ENCODE measurements at regions not wholly inside any gene's neighbourhood (a gene's known extent, or its start where the extent isn't known, plus 50 kb on each side); places are given as distances from the start of the nearest gene placed in this dataset.

- 93 to 94% methylated on average over 2 to 5 of the region's 5 CpGs for WGBS, 2 experiments (ENCODE audit: insufficient coverage in 1 of 2, insufficient read length in 1 of 2)
Measured at GRCh38 chr13:39149896-39150295, 111.6 kb downstream of the NHLRC3 start.

GRCh38 chr13:39154041-39154440, 115.8 kb downstream of the NHLRC3 start:
- Histone ChIP-seq H3K27me3 (ENCODE audit: control insufficient read depth, insufficient read depth, low read length, poor library complexity, severe bottlenecking) (no peaks in the 10 kb centered on the region), H3K27ac (ENCODE audit: low read depth, low read length) (no peak overlapping the region), H3K9me3 (ENCODE audit: control insufficient read depth, low read length) (peaks cover 6% of the 10 kb centered on the region), H3K4me3 (ENCODE audit: low read length) (no peak overlapping the region), H3K4me1 (ENCODE audit: control insufficient read depth, insufficient read depth, low read length) (peaks cover 4% of the 10 kb centered on the region), H3K36me3 (ENCODE audit: control insufficient read depth, insufficient read depth, low read length) (no peaks in the 10 kb centered on the region), H3K9ac (ENCODE audit: extremely low read depth, low read length, poor library complexity, severe bottlenecking) (no peak overlapping the region)
- Mint-ChIP-seq H3K4me1 (no peaks in the 10 kb centered on the region), H3K36me3 (ENCODE audit: low read depth) (no peaks in the 10 kb centered on the region), H3K27ac (no peak overlapping the region), H3K27me3 (ENCODE audit: insufficient read depth) (peaks cover 2% of the 10 kb centered on the region), H3K9me3 (peaks cover 4% of the 10 kb centered on the region), H3K4me3 (no peak overlapping the region)
- no peak for TF ChIP-seq CTCF (conservative IDR thresholded peaks at IDR 0.05)
- no peak for DNase-seq

More at GRCh38 chr13:39149896-39150295, 111.6 kb downstream of the NHLRC3 start:
- Mint-ChIP-seq H3K9me3 (peaks cover 4% of the 10 kb centered on the region), H3K27me3 (ENCODE audit: insufficient read depth) (peaks cover 15% of the 10 kb centered on the region), H3K36me3 (ENCODE audit: low read depth) (no peaks in the 10 kb centered on the region), H3K4me3 (no peak overlapping the region), H3K27ac (no peak overlapping the region), H3K4me1 (peaks cover 5% of the 10 kb centered on the region)
- TF ChIP-seq CTCF (conservative IDR thresholded peaks at IDR 0.05): no peak
- H3K9me3 ChIP-seq (ENCODE audit: control insufficient read depth, low read length): peaks cover 9% of the 10 kb centered on the region
- no peaks in the 10 kb centered on the region for H3K36me3 ChIP-seq (ENCODE audit: control insufficient read depth, insufficient read depth, low read length)
- no peak for DNase-seq
- no peak overlapping the region for H3K4me3 ChIP-seq (ENCODE audit: low read length)
- H3K27me3 ChIP-seq (ENCODE audit: control insufficient read depth, insufficient read depth, low read length, poor library complexity, severe bottlenecking): no peaks in the 10 kb centered on the region
- no peak overlapping the region for H3K9ac ChIP-seq (ENCODE audit: extremely low read depth, low read length, poor library complexity, severe bottlenecking)
- no peak overlapping the region for H3K27ac ChIP-seq (ENCODE audit: low read depth, low read length)
- H3K4me1 ChIP-seq (ENCODE audit: control insufficient read depth, insufficient read depth, low read length): peaks cover 5% of the 10 kb centered on the region

- WGBS, 2 experiments (ENCODE audit: insufficient coverage in 1 of 2, insufficient read length in 1 of 2): 50 to 92% methylated on average over 1 to 4 of the region's 4 CpGs
- peaks cover 6% of the 10 kb centered on the region for H3K27me3 Mint-ChIP-seq (ENCODE audit: insufficient read depth)
- Histone ChIP-seq H3K9ac (ENCODE audit: extremely low read depth, low read length, poor library complexity, severe bottlenecking) (no peak overlapping the region), H3K4me3 (ENCODE audit: low read length) (no peak overlapping the region), H3K36me3 (ENCODE audit: control insufficient read depth, insufficient read depth, low read length) (no peaks in the 10 kb centered on the region), H3K4me1 (ENCODE audit: control insufficient read depth, insufficient read depth, low read length) (no peaks in the 10 kb centered on the region), H3K27ac (ENCODE audit: low read depth, low read length) (no peak overlapping the region), H3K27me3 (ENCODE audit: control insufficient read depth, insufficient read depth, low read length, poor library complexity, severe bottlenecking) (no peaks in the 10 kb centered on the region), H3K9me3 (ENCODE audit: control insufficient read depth, low read length) (no peaks in the 10 kb centered on the region)
- DNase-seq: no peak
- no peaks in the 10 kb centered on the region for H3K4me1 Mint-ChIP-seq
- no peaks in the 10 kb centered on the region for H3K36me3 Mint-ChIP-seq (ENCODE audit: low read depth)
- H3K4me3 Mint-ChIP-seq: no peak overlapping the region
- H3K9me3 Mint-ChIP-seq: no peaks in the 10 kb centered on the region
- no peak for TF ChIP-seq CTCF (conservative IDR thresholded peaks at IDR 0.05)
- H3K27ac Mint-ChIP-seq: no peak overlapping the region
Measured at GRCh38 chr13:39159393-39159792, 121.1 kb downstream of the NHLRC3 start.
